ENCODE measurements at regions not wholly inside any gene's neighbourhood (a gene's known extent, or its start where the extent isn't known, plus 50 kb on each side); places are given as distances from the start of the nearest gene placed in this dataset.
"Not testable (repeated sequence)": the region's sequence is repeated elsewhere in the genome, so short reads cannot be mapped to it uniquely, and the experiment has no call there.

DNA sequence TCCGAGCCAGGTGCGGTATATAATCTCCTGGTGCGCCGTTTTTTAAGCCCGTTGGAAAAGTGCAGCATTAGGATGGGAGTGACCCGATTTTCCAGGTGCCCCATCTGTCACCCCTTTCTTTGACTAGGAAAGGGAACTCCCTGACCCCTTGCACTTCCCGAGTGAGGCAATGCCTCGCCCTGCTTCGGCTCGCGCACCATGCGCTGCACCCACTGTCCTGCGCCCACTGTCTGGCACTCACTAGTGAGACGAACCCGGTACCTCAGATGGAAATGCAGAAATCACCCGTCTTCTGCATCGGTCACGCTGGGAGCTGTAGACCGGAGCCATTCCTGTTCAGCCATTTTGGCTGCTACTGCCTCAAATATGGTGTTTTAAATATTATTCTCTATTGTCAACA is 198.0 kb downstream of the MEIS1 start:
- DNase-seq (ENCODE audit: low read depth): not testable (repeated sequence)

DNA sequence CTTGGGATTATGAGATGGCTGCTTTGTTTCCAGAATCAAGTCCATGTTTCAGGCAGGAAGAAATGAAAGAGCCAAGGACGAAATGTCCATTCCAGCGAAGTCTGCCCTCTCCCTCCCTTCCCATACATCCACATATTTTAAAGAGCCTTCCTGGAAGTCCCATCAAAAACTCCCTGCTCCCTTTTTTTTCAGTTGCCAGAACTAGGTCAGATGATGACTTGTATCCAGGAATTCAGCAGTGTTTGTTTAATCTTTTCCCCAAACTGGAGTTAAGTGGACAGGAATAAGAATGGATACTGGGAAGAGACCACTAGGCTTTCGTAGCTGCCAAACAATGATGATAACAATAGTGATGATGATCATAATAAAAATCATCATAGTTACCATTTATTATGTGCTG is 198.7 kb downstream of the MEIS1 start:
- DNase-seq (ENCODE audit: low read depth): no peak

DNA sequence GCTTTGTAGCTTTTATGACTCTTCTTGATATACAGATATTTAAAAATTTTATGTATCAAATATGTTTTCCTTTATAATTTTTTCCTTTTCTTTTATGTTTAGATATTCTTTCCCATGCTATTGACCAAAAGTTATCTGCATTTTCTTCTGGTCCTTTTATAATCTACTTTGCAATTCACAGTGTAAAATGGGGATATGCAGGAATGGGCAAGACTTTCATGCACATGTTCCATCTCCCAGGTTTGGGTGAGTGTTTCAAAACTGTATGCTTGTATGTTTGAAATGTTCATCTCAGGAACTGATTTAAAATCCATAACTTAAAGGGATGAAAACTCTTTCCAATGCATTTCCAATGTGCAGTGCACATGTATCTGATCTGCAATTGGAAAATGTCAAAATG is 199.9 kb downstream of the MEIS1 start:
- no peak for DNase-seq (ENCODE audit: low read depth)

DNA sequence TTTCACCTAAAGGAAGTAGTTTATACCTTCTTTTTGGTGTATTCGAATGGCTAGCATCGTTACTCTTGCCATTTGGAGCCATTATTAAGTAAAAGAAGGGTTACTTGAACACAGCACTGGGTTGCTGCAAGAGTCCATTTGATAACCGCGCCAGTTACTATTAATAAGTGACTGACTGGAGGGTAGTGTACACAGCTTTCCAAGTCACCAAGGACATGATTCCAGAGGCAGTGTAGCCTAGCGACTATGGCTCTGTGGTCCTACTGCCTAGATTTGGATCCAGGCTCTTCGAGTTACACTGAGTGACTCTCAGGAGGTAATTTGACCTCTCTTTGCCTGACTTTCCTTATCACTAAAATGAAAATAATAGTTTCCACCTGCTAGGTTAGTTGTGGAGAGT is 206.8 kb downstream of the MEIS1 start:
- DNase-seq (ENCODE audit: low read depth): no peak

DNA sequence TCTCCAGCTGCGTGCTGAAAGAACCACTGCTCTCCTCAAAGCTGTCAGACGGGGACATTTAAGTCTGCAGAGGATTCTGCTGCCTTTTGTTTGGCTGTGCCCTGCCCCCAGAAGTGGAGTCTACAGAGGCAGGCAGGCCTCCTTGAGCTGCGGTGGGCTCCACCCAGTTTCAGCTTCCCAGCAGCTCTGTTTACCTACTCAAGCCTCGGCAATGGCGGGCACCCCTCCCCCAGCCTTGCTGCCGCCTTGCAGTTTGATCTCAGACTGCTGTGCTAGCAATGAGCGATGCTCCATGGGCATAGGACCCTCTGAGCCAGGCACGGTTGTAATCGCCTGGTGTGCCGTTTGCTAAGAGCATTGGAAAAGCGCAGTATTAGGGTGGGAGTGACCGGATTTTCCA is 213.2 kb downstream of the MEIS1 start:
- not testable (repeated sequence) for DNase-seq (ENCODE audit: low read depth)

DNA sequence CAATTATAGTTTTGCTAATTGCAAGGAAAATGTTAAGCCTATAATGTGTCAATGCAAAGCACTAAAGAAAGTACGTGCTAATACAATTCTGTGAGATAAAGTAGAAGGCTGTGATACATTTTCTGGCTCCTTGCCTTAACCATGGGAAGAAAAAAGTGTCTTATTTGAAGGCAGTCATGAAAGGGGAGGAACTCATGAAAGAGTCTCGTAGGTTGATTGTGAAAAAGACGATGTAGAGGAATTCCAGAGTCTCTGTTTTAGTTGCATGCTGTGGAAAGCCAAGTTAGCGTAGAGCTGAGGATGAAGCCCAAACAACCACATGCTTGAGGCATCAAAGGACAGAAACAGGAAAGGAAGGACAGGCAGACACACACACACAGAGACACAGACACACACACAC is 214.1 kb downstream of the MEIS1 start:
- no peak for DNase-seq (ENCODE audit: low read depth)

DNA sequence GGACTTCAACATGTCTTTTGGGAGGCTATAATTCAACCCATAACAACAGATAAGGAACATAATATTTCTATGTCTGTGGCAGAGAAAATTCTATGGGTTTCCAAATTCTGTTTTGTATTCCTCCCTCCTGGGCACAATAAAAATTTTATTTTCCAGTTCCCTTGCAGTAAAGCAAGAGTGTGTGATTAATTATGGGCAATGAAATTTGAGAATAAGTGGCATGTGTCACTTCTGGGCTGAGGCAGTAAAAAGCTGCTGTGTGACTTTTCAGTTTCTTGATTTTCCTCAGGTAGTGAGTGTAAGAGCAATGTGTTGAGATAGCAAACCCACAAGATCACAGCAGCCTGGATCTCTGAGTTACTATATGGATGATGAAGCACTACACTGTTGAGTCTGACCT is 216.4 kb downstream of the MEIS1 start:
- no peak for DNase-seq (ENCODE audit: low read depth)

DNA sequence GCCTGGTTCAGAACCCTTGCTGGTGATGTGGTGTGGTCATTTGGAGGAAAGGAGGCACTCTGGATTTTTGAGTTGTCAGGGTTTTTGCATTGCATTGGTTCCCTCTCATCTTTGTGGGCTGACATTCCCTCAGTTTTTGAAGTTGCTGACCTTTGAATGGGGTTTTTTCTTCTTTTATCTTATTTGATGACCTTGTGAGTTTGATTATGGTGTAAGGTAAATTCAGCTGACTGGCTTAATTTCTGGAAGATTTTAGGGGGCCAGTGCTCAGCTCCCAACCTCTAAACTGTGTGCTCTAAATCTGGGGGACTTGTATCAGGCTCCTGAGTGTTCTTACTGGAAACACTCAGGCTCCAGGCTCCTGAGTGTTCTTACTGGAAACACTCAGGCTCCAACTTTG is 225.9 kb downstream of the MEIS1 start:
- DNase-seq (ENCODE audit: low read depth): no peak

DNA sequence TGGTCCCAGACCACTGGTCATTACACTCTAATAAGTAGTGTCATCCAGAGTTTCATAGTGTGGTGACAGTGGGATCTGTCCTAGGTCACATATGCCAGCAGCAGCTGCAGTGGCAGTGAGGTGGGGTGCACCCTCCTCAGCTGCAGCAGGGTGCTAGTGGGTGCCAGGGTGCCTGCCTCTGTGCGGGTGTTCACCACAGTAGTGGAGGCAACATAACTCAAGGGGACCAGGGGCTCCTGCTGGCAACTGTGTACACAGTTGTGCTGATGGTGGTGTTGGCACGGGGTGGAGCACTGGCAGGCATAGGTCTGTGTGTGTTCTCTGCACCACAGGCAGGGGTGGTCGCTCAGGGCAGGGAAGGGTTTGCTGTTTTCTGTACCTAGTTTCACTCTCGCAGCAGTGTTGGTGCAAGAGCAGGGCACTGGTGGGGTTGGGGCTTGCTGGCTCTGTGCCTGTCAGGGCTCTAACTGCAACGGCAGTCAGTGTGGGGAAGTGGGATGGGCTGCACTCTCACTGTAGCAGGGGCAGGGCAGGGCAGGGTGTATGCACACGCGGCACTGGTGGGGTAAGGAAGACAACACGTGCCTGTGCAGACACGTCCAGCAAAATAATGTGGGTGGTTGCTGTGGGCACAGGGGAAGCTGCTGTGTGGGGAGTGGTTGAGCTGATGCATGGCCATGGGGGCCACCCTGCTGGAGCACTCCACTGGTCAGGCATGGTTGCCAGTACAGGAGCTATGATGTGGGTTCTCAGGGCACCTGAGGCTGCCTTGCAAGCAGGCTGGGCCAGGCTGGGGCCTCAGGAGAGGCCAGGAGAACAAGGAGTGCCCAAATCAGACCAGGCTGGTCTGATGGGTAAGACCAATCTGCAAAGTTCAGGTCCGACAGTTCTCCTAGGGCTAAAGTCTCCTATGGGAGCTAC is 226.6 kb downstream of the MEIS1 start:
- no peak for DNase-seq (ENCODE audit: low read depth)

DNA sequence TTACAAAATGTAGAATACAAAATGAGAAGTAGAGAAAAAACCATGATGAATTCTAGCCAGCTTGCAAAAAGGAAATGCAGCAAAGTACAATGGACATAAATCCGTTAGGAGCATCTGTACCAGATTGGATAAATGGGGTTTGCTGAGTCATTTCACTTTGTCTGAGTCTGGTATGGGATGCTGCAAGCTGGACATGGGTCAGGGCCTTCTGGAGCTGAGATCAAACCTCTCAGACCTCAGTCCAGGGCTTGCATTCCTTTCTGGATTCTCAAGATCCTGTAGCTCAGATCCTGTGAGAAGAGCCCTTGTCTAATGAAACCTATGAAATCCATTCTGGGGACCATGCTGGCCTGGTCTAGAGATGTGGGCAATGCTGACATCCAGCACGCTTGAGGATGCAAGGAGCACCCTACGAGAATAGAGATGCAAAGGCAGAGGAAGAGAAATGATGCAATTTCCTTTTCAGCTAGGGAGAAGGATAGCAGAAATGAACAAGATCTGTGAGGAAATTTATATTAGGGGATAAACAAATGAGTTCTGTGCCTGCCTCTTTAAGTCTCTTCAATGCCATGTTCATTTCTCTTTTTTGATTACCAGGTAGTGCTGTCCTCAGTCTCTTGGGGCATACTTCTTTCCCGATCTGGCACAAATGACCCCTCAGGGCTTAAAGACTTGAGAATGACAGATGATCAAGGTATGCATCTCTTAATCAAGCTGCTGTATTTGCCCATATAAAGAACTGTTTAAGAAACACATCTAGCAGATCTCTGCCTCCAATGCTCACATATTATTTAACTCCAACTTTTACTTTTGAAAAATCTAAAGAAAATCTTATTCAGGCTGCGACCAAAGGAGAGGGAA is 230.4 kb downstream of the MEIS1 start:
- no peak for DNase-seq (ENCODE audit: low read depth)

DNA sequence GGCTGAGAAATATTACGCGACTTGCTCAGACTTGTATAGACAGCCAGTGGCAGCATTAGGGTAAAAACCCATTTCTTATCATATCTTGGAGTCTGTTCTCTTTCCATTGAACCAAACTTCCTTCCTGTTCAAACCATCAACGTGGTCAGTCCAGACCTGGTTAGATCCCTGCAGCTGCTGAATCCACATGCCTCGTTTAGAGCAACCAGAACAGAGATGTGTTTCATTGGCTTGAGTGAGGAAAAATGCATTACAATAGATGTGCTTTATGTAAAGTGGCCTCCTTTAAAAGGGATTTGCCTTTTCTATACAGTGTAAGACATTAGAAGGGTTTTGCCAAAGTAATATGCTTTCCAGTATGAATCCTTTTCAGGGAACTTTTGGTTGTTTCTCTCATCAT is 232.4 kb downstream of the MEIS1 start:
- DNase-seq (ENCODE audit: low read depth): no peak

DNA sequence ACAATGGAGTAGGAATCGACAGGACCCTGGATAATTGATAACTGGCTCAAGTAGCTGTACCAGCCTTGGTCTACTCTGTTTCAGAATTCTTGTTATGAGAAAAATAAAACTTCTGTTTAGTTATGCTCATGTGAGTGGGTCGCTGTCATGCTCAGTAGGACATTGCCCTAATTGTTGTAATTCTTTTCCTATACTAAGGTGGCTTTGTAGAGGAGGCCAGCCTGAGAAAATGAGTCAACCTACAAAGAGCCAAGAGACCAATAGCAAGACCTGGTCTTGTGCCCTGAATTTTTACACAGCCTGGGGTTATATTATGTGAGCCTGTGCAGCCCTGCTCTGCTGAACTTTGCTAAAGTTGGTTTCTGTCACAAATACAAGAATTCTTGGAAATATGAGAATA is 238.4 kb downstream of the MEIS1 start:
- DNase-seq (ENCODE audit: low read depth): no peak

DNA sequence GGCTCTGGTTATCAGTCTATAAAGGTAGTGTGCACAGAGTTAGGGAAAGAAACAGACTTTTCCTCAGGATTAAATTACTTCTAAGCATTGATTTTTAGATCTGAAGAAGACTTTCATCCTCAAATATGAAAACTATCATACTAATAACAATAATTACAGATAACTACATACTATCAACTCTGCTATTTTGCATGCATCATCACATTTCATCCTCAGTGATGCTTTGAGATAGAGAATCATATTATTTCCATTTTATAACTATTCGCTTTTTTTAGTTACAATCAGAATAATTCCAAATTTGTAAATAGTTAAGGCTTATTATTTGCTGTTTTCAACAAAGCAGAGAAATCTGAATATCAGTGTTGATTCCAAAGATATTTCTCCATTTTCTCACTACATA is 239.2 kb downstream of the MEIS1 start:
- no peak for DNase-seq (ENCODE audit: low read depth)

DNA sequence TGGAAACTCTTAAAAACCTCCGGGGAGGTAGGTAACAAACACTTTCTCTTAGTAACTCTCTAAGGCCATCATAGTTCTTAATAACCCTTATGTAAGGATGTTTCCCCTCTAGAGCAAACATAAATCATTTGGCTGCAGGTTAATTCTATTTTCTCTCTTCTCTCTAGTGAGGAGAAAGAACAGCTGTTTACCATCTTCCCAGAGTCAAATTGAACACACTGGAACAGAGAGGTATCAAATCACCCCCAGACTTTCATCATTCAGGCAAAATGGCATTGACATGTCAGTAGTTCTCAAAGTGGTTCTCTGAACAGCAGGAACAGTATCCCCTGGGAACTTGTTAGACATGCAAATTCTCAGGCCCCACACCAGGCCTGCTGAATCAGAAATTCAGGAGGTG is 240.7 kb downstream of the MEIS1 start:
- no peak for DNase-seq (ENCODE audit: low read depth)

DNA sequence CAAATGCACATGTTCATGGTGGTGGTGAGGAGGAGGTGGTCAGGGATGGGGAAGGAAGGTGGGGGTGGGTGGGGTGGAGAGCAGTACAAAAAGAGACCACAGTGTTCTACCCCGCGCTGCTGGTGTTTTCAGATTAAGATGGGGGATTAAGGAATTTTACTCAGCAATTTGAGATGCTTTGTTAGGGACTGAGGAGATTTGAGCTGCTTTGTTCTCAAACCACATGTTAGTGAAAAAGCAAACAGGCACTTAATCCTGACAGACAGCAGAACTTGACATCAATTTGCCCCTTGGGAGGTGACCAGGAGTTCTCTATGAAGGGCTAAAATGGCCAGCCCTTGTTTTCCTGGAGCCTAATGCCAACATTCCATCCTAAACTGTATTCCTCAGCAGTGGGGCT is 244.5 kb downstream of the MEIS1 start:
- DNase-seq (ENCODE audit: low read depth): no peak

DNA sequence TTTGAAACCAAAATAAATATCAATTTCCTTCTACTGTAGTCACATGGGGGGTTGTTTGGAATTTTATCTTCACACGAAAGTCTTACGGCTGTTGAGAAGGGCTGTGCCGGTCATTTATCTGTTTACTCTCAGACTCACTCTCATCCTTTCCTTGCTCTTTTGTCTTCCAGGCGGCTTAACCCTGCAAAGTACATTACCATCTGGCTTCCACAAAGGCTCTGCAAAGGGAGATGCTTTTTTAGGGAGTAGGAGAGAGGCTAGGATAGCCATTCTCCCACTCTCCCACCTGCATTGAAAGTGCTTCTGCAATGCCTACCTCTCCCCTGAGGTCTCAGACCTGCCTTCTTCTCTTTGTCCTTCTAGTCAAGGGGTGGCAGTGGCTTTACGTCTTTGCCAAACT is 247.6 kb downstream of the MEIS1 start:
- DNase-seq (ENCODE audit: low read depth): no peak

DNA sequence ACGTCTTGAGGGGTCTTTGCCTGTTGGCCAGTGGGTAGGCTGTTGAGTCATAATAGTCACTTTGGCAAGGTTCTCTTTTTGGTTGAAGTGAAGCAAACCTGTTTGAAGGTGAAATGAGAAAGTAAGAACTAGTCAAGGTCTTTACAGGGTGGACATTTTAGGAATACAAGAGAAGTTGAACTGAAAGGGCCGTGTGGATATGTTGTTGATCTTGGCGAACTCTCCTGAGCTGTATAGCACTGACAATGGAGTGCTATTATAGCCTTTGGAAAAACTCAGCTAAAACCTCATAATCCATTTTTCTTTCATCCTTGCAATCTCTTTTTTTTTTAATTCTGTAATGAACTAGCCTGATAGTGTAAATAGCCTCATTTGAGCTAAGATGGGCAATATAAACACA is 248.1 kb downstream of the MEIS1 start:
- no peak for DNase-seq (ENCODE audit: low read depth)

DNA sequence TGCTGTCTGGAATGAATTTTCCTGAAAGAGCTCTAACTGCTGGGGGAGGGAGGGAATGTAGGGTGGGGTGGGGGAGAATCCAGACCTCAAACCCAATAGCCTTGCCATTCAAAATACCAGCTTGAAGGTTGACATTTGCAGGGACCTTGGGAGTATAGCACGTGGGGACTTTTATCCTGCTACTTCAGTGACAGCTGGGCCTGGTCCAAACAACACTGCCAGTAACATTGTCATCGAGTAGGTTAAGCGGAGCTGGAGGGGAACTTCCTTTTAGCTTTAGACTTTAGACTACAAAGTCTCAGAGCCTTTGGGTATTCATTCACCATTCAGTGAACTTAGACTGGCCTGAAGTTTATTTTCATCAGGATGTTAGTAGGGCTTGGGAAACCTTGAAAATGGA is 248.7 kb downstream of the MEIS1 start:
- no peak for DNase-seq (ENCODE audit: low read depth)

DNA sequence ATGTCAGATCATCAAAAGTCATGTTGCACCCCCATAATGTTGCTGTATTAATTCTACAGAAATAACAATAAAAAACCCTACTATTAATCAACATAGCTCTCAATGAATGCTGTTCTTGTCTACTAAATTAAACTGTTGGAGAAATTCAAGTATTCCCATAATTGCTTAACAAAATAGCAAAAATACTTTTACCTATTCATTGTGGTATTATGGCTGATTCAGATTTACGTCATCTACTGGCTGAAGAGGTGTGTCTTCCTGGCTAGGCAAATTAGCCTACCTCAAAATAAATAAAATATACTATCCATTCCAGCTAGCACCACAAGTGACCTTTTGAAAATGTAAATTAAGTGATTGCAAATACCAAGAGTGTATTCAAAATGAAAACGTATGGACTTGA is 249.4 kb downstream of the MEIS1 start:
- DNase-seq (ENCODE audit: low read depth): no peak

DNA sequence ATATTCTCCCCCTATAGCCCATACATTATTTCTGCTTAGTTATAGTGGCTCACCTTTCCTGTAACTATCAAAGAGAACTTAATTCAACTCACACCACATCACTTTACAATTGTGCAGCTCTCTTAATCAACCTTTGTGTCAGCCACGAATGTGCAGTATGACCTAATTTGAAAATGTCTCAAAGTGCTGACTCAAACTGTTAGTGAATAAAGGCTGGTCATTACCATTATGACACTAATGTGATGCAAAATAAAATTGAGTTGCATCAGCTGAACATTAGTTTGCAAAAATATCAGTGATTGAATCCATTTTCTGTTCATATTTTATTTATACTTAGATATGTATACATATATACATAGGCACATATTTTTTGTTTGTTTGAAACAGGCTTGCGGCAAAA is 251.8 kb downstream of the MEIS1 start:
- DNase-seq (ENCODE audit: low read depth): no peak

DNA sequence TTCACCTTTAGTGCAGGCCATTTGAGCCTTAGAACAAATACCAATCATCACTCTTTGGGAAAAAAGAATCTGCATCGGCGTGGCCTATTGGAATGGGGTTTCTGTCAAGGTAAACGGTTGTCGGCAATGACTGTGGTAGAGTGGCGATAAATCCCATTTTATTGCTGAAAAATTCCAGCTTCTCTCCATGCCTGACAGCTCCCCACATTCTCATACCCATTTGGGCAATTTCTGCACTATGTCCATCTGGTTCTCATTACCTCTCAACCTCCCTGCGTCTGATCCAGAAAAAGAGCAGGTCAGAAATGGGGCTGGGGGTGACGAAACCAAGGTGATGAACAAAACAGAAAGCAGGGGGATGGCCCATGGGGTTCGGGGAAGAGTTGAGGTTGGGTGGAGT is 254.0 kb downstream of the MEIS1 start:
- no peak for DNase-seq (ENCODE audit: low read depth)

DNA sequence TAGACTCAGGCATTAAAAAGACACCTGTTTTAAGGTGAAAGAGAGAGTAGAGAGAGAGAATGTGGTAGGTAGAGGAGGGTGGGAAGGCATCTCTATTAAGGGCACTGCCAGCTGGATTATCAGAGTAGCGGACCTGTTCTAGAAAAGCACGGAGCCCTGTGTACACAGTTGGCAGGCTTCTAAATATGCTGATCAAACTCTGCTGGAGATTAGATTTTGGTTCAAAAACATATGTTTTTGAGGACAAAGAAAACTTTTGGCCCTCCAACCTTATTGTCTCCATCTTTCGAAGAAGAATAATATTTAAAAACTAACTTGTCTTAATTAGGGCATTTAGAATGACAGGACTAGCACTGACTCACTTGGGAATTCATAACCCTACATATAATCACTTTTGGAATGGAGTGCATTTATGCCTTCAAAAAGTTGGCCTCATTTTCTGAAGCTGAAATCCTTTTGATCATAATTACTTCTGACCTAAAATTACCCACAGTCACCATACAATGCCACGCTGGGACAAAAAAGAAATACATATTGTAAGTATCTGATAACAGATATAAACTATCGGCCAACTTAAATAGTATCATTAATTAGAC is 254.6 kb downstream of the MEIS1 start:
- no peak for DNase-seq (ENCODE audit: low read depth)

Measured in HS-5 (cell line).